OCI-M2 (cell line): ENCODE measurements at regions not wholly inside any gene's neighbourhood (a gene's known extent, or its start where the extent isn't known, plus 50 kb on each side); places are given as distances from the start of the nearest gene placed in this dataset.

Source experiments
- DNase-seq: peaks from one replicate; lab custom pipeline; 2025; ENCODE audit not compliant: unreplicated experiment; lab: John Stamatoyannopoulos, UW

- DNase-seq, result no peak
Observed at GRCh38 chr14:73783107-73783727, 68.4 kb upstream of the PTGR2 start.

DNA sequence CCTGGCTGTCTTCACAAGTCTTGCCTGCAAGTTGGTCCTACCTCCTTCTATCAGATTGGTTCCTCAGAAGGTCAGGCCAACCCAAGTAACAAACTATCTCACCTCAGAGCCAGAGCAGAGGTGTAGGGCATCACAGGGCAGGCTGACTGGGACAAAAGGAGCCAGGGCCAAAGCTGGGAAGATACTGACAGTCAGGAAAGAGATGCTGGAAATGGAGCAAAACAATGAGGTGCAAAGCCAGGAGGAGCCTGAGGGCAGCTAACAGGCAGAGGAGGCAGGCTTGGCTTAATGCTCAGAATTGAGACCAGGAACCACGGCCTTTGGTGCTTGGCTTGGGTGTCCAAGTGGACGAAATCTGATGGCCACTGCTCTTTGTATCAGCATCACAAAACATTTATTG lies 68.4 kb upstream of the PNMA1 start:
- no peak for DNase-seq

- DNase-seq, result no peak
Observed at GRCh38 chr14:73780896-73781295, 66.7 kb upstream of the PNMA1 start.

DNA sequence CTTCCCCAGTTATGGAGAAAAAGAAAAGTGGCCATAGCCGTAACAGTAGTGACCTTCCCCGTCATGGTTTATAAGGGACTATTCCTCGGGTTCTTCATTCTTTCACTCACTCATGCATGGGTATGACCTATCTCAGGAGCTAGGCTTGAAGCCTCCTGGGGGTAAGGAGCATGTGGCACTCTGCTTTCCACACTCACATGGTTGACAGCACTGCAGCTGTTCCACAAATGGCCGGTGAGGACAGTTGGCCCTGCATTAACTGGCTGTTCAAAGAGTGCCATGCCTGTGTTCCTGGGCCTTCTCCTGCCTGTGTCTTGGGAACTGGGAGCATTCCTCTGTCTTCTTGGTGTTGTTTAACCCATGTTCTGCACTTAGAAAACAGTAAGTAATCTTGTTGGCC lies 66.2 kb upstream of the PNMA1 start:
- DNase-seq, result no peak

GRCh38 chr14:73778736-73779135 lies 64.6 kb upstream of the PNMA1 start:
- DNase-seq, result no peak

DNA sequence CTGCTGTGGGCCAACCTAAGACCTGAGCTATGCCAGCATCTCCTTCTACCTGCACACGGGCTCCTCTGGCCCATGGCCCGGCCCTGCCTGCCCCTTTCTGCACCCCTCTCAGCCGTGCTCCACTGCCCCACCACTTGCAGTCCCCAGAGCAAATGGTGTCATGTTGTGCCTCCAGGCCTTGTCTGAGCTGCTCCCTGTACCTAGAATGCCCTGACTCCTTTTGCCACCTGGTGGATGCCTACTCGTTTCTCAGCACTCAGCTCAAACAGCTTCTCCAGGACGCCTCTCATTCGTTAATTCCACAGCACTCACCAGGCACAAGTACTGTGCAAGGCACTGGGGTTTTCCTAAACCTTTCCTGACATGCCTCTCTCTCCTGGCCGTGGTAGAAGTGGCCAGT lies 63.2 kb upstream of the PNMA1 start:
- no peak for DNase-seq

DNA sequence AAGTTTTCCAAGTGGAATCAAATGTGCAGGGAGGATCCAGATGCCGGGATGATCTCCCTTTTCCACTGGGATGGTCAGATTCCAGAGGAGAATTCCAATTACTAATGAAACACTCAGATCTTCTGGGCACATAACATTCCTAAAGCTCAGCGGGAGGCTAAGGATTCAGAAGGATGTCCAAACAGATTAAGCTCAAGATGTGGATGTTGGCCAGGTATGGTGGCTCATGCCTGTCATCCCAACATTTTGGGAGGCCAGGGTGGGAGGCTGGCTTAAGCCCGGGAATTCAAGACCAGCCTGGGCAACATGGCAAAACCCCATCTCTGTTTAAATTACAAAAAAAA lies 62.0 kb upstream of the PNMA1 start:
- no peak for DNase-seq

DNA sequence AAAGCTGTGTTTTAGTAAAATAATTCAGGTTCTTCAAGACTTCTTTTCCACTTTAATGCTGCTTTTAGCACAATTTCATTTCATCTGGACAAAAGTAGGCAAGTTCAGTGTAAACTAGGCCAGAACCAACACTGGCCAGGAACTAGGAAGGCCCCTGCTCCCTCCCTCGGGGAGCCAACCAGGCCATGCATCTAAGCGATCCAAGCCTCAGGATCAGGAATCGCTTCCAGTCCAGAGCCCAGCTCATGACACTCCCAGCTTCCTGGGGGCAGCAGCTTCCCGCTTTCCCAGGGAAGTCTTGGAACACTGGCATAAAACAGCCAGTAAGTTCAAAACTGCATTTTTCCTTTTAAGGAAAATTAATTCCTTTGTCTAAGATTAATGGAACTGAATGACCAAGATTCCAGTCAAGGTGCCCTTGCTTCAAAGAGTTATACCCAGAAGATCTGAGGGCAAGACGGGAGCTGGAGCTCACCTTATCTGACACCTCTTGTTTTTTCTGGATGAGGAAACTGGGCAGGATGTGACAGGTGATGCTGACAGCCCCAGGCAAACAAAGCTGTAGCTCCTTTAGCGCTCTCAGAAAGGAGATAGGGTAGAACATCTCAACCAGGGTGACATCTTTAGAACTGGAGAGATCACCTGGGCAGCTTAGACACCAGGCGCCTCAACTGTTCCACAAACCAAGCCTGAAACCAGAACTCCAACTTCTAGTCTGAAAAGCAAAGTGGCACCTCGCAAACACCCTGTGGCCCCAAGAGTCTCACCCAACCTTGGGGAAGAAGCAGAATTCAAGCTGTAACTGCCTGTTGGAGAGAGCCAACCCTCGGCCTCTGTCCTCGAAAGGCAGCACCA lies 61.4 kb upstream of the PNMA1 start:
- DNase-seq, result no peak

- DNase-seq, result no peak
Observed at GRCh38 chr14:73774671-73775070, 60.5 kb upstream of the PNMA1 start.

GRCh38 chr14:73774241-73774570 lies 60.0 kb upstream of the PNMA1 start:
- no peak for DNase-seq

- no peak for DNase-seq
Observed at GRCh38 chr14:73773441-73774240, 59.5 kb upstream of the PNMA1 start.

DNA sequence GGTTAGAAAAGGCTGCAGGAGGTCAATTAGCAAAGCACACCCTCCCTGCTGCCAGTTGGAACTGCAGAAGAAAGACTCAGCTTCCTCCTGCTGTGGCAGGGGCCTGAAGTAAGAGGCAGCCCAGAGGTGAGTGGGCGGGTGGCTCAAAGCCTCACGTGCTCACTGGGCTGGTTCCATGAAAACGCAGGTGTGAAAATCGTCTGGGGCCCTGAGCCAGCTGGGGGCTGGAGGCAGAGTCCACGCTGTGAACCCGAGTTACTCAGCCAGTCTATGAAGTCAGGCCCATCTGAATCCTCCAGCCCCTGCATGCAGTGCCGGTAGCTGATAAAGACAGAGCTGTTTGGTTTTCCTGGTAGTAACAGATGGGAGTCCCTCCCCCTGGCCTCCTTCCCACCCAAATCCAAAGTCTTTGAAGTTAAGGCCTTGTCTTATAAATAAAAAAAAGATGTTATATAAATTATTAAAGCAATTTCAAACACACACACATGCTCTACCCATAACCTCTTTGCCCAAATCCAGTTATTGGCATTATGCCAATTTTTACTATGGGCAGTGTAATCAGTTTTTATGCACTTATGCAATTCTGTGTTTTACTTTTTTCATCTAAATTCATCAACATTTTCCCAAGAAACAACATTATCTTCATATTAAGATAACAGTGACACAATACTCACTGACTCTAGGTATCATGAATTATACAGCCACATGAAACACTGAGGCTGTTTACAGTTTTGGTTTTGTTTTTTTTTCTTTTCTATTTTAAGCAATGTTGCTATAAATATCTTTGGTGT lies 57.9 kb upstream of the PNMA1 start:
- peak; percentile 64 for DNase-seq

DNA sequence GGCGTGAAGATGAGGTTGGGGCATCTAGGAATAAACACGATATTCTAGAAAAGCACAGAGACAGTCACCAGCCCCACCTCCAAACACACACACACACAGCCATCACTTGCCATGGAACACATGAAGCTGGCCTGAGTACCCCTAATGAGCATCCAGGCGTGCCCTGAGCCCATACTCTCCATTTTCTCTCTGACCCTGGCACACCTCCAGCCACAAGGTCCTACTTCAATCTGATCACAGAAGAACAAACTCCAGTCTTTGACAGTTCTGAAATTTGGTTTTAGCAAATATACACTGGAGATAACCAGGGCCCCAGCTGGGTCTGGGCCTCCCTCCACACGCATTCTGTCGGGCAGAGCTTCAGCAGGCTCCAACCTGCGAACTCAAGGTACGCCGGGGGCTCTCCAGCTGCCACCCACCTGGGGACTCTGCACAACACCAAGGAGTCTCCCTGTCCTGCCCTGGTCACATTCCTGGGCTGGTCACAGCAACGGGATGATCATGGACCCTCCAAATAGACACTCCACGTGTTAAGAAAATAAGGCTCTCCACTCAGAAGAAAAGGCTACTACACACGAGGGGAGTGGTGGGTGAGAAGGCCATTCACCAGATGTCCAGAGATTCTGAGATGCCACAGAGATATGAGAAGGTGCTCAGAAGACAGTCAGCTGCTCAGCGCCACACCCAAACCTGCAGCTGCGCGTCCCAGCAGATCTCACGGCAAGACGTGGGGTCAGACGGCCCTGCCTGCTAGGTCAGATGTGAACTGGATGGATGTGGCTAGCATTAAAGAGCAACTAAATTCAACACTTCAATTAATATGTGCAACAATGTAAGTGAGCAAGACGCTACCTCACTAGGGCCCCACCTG lies 57.0 kb upstream of the PNMA1 start:
- DNase-seq, result no peak

- DNase-seq, result no peak
Observed at GRCh38 chr14:73768107-73768506, 53.9 kb upstream of the PNMA1 start.

- no peak for DNase-seq
Observed at GRCh38 chr14:73764406-73765280, 50.5 kb upstream of the PNMA1 start.
